HCT116 (cell line): ENCODE measurements at regions not wholly inside any gene's neighbourhood (a gene's known extent, or its start where the extent isn't known, plus 50 kb on each side); places are given as distances from the start of the nearest gene placed in this dataset.

Source experiments
- ATAC-seq: fragments of 200-7000 bp; cut with Tn5 transposase; 2 replicates; pipeline ENCODE4 v1.9.1; 2020; ENCODE audit warnings: mild to moderate bottlenecking, moderate library complexity
- BruUV-seq: library from RNA; stranded (reverse); fragments of 400-500 nt; replicated peaks from 2 replicates; lab custom pipeline; 2021; lab: Mats Ljungman, UMichigan
- CTCF ChIA-PET: fragments of 300-600 bp; sonication (Branson Sonifier 250); formaldehyde crosslinking; loops from one replicate; lab custom pipeline; 2021; ENCODE audit warnings: antibody characterized with exemption; lab: Charles Lee
- POLR2A ChIA-PET: fragments of 300-600, 350-600 bp; sonication (Branson Sonifier 250); formaldehyde crosslinking; loops from one replicate; lab custom pipeline; 2021; ENCODE audit warnings: antibody characterized with exemption; lab: Charles Lee
- RAD21 ChIA-PET, 2 experiments: fragments of 300-600 bp; sonication (Branson Sonifier 250); formaldehyde crosslinking; loops; one replicate each; lab custom pipeline; 2023; ENCODE audit warnings: low total read pairs in 2 of 2; ENCODE audit not compliant: uncharacterized antibody in 2 of 2, unreplicated experiment in 2 of 2, low non-redundant PET in 1 of 2; lab: Charles Lee
- DNase-seq: peaks from one replicate; pipeline ENCODE4 v3.0.0-alpha.2; 2010; ENCODE audit warnings: low read depth, low spot score
- H2AFZ ChIP-seq: fragments of 200-600 bp; shearing (Covaris generic), sonication (generic); 2 replicates; pipeline ENCODE4 v1.6.1; 2017; ENCODE audit warnings: low read depth, mixed run types, mixed read lengths, antibody characterized with exemption, low read length; ENCODE audit not compliant: poor library complexity, severe bottlenecking
- H3K27ac ChIP-seq: 2 replicates; pipeline ENCODE4 v1.5.1; 2012; ENCODE audit warnings: low read depth, low read length
- H3K27me3 ChIP-seq: fragments of 200-600 bp; sonication (generic); 2 replicates; pipeline ENCODE4 v1.6.1; 2016; ENCODE audit warnings: mixed run types, low read length, mixed read lengths; ENCODE audit not compliant: insufficient read depth
- H3K36me3 ChIP-seq, 2 experiments: fragments of 200-500 bp in 1 of 2; fragments of 200-600 bp in 1 of 2; sonication (Bioruptor generic) in 1 of 2; sonication (generic) in 1 of 2; 2 replicates each; pipeline versions ENCODE4 v1.5.1 to v1.6.1; 2014 to 2016; ENCODE audit warnings: low read length in 2 of 2, inconsistent platforms in 1 of 2, mixed read lengths in 1 of 2, mixed run types in 1 of 2; ENCODE audit not compliant: insufficient read depth in 2 of 2, control insufficient read depth in 1 of 2
- H3K4me1 ChIP-seq, 2 experiments: fragments of 200-600 bp in 1 of 2; sonication (generic) in 1 of 2; 2 replicates each; pipeline versions ENCODE4 v1.5.1 to v1.6.1; 2012 to 2017; ENCODE audit warnings: low read length in 2 of 2, inconsistent platforms in 1 of 2, mild to moderate bottlenecking in 1 of 2, mixed read lengths in 1 of 2, mixed run types in 1 of 2, moderate library complexity in 1 of 2; ENCODE audit not compliant: insufficient read depth in 2 of 2, control insufficient read depth in 1 of 2
- H3K4me2 ChIP-seq: fragments of 200-600 bp; sonication (generic); 2 replicates; pipeline ENCODE4 v1.6.1; 2017; ENCODE audit warnings: mixed run types, low read length, mixed read lengths
- H3K4me3 ChIP-seq, 2 experiments: fragments of 200-600 bp in 1 of 2; sonication (generic) in 1 of 2; replicated peaks in 1 of 2; 2 replicates each; pipeline ENCODE4 v1.5.1; 2011 to 2016; ENCODE audit warnings: low read length in 2 of 2, control low read depth in 1 of 2, low read depth in 1 of 2, mild to moderate bottlenecking in 1 of 2, mixed read lengths in 1 of 2, mixed run types in 1 of 2
- H3K79me2 ChIP-seq: fragments of 200-600 bp; sonication (generic); 2 replicates; pipeline ENCODE4 v1.6.1; 2017; ENCODE audit warnings: mild to moderate bottlenecking, mixed run types, low read length, moderate library complexity, mixed read lengths; ENCODE audit not compliant: insufficient read depth
- H3K9ac ChIP-seq: fragments of 200-600 bp; sonication (generic); 2 replicates; pipeline ENCODE4 v1.6.1; 2016; ENCODE audit warnings: low read length, mixed read lengths
- H3K9me2 ChIP-seq: fragments of 200-600 bp; sonication (generic), shearing (Covaris generic); 2 replicates; pipeline ENCODE4 v1.6.1; 2017; ENCODE audit warnings: mixed run types, mild to moderate bottlenecking, moderate library complexity; ENCODE audit not compliant: insufficient read depth
- H3K9me3 ChIP-seq, 2 experiments: fragments of 200-500 bp in 1 of 2; fragments of 200-600 bp in 1 of 2; sonication (Bioruptor generic) in 1 of 2; sonication (generic) in 1 of 2; 2 replicates each; pipeline ENCODE4 v1.6.1; 2014 to 2017; ENCODE audit warnings: low read length in 2 of 2, mixed read lengths in 2 of 2, inconsistent platforms in 1 of 2, low read depth in 1 of 2, mild to moderate bottlenecking in 1 of 2, mixed run types in 1 of 2, moderate library complexity in 1 of 2; ENCODE audit not compliant: control insufficient read depth in 1 of 2, insufficient read depth in 1 of 2
- H4K20me1 ChIP-seq: fragments of 200-600 bp; sonication (generic), shearing (Covaris generic); 2 replicates; pipeline ENCODE4 v1.6.1; 2017; ENCODE audit warnings: mixed run types, mild to moderate bottlenecking, moderate library complexity; ENCODE audit not compliant: insufficient read depth
- ATF3 ChIP-seq: IDR thresholded peaks from 2 replicates; pipeline ENCODE4 v1.6.1; 2012
- CBX3 ChIP-seq: IDR thresholded peaks from 2 replicates; pipeline ENCODE4 v1.6.1; 2012; ENCODE audit warnings: low read depth
- CEBPB ChIP-seq: IDR thresholded peaks from 2 replicates; pipeline ENCODE4 v1.6.1; 2012; ENCODE audit warnings: low read depth
- EGR1 ChIP-seq: IDR thresholded peaks from 2 replicates; pipeline ENCODE4 v1.6.1; 2012; ENCODE audit warnings: low read depth
- ELF1 ChIP-seq: IDR thresholded peaks from 2 replicates; pipeline ENCODE4 v1.6.1; 2012; ENCODE audit warnings: low read depth, borderline replicate concordance
- EZH2 ChIP-seq: fragments of 200-600 bp; sonication (generic); IDR thresholded peaks from 2 replicates; pipeline ENCODE4 v1.6.1; 2017; ENCODE audit warnings: antibody characterized with exemption, mixed run types
- EZH2phosphoT487 ChIP-seq: fragments of 200-600 bp; IDR thresholded peaks from 2 replicates; pipeline ENCODE4 v1.6.1; 2018; ENCODE audit warnings: antibody characterized with exemption, borderline replicate concordance
- FOSL1 ChIP-seq: IDR thresholded peaks from 2 replicates; pipeline ENCODE4 v1.6.1; 2012; ENCODE audit warnings: low read depth
- JUND ChIP-seq: IDR thresholded peaks from 2 replicates; pipeline ENCODE4 v1.6.1; 2012
- POLR2A ChIP-seq: IDR thresholded peaks from 2 replicates; pipeline ENCODE4 v1.7.0; 2011; ENCODE audit warnings: borderline replicate concordance; ENCODE audit not compliant: insufficient read depth, insufficient read length; ENCODE audit errors: extremely low read depth
- POLR2AphosphoS5 ChIP-seq: IDR thresholded peaks from 2 replicates; pipeline ENCODE4 v1.6.1; 2011; ENCODE audit warnings: mild to moderate bottlenecking, low read depth, low read length, moderate library complexity
- RAD21 ChIP-seq: IDR thresholded peaks from 2 replicates; pipeline ENCODE4 v1.6.1; 2012; ENCODE audit warnings: low read depth, mild to moderate bottlenecking
- SIN3A ChIP-seq: IDR thresholded peaks from 2 replicates; pipeline ENCODE4 v1.6.1; 2012; ENCODE audit warnings: low read depth
- SRF ChIP-seq: IDR thresholded peaks from 2 replicates; pipeline ENCODE4 v1.6.1; 2012; ENCODE audit warnings: low read depth
- YY1 ChIP-seq: IDR thresholded peaks from 2 replicates; pipeline ENCODE4 v1.6.1; 2011; ENCODE audit warnings: low read length, low read depth, moderate library complexity, mild to moderate bottlenecking; ENCODE audit not compliant: insufficient replicate concordance; ENCODE audit errors: extremely low read depth
- ZFX ChIP-seq: fragments of 450-650 bp; IDR thresholded peaks from 2 replicates; pipeline ENCODE4 v1.6.1; 2017
- intact Hi-C: fragments of 100-400 bp; cut with micrococcal nuclease; formaldehyde crosslinking; loops from 2 replicates; pipeline ENCODE4 v1.10.0; 2022
- TF ChIP-seq, protein P1 (sequence below): IDR thresholded peaks from 2 replicates; pipeline ENCODE4 v1.6.1; 2012; ENCODE audit warnings: low read depth
- TF ChIP-seq, protein P2 (sequence below): IDR thresholded peaks from 2 replicates; pipeline ENCODE4 v1.6.1; 2012
- TF ChIP-seq, protein P3 (sequence below), 3 experiments: fragments of 200-600 bp in 1 of 3; sonication (generic) in 1 of 3; IDR thresholded peaks in 2 of 3; conservative IDR thresholded peaks in 1 of 3; 2 replicates each; pipeline ENCODE4 v1.5.1; 2012 to 2017; ENCODE audit warnings: low read depth in 2 of 3, low read length in 2 of 3, antibody characterized with exemption in 1 of 3, borderline replicate concordance in 1 of 3, control low read depth in 1 of 3, mild to moderate bottlenecking in 1 of 3, mixed read lengths in 1 of 3, mixed run types in 1 of 3, moderate library complexity in 1 of 3; ENCODE audit not compliant: insufficient read depth in 1 of 3

DNA sequence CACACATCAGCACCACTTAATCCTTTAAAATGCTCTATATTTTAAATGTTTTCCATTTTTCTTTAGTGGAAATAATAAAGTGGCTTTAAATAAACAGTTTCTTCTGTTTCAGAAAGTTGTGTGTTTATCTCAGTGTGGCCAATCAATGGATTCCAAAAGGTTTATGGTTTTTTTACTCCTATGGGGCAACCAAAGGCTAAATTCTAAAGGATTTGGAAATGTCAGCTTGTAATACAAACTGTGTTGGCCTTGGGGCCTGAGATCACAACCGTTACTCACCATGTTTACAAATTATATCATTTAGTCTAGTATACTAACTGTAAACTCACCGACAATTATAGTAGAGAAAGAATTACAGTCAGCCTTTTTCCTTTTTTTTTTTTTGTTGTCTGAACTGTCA is 827.2 kb downstream of the EPHA4 start:
- ChIA-PET RAD21 (no interaction called here), CTCF (no interaction called here), POLR2A (no interaction called here)
- H3K9me2 ChIP-seq = no peaks in the 10 kb centered on the region
- H3K9ac ChIP-seq = no peak overlapping the region
- H3K79me2 ChIP-seq = no peaks in the 10 kb centered on the region
- ATAC-seq (no peak), DNase-seq (no peak)
- H3K9me3 ChIP-seq = no peaks in the 10 kb centered on the region
- H3K27me3 ChIP-seq = no peaks in the 10 kb centered on the region
- no peaks in the 10 kb centered on the region for H3K4me1 ChIP-seq
- H3K36me3 ChIP-seq = no peaks in the 10 kb centered on the region
- no TSS peak for BruUV-seq
- TF ChIP-seq, protein P1, sequence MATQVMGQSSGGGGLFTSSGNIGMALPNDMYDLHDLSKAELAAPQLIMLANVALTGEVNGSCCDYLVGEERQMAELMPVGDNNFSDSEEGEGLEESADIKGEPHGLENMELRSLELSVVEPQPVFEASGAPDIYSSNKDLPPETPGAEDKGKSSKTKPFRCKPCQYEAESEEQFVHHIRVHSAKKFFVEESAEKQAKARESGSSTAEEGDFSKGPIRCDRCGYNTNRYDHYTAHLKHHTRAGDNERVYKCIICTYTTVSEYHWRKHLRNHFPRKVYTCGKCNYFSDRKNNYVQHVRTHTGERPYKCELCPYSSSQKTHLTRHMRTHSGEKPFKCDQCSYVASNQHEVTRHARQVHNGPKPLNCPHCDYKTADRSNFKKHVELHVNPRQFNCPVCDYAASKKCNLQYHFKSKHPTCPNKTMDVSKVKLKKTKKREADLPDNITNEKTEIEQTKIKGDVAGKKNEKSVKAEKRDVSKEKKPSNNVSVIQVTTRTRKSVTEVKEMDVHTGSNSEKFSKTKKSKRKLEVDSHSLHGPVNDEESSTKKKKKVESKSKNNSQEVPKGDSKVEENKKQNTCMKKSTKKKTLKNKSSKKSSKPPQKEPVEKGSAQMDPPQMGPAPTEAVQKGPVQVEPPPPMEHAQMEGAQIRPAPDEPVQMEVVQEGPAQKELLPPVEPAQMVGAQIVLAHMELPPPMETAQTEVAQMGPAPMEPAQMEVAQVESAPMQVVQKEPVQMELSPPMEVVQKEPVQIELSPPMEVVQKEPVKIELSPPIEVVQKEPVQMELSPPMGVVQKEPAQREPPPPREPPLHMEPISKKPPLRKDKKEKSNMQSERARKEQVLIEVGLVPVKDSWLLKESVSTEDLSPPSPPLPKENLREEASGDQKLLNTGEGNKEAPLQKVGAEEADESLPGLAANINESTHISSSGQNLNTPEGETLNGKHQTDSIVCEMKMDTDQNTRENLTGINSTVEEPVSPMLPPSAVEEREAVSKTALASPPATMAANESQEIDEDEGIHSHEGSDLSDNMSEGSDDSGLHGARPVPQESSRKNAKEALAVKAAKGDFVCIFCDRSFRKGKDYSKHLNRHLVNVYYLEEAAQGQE = no peak
- TF ChIP-seq ATF3 = no peak
- no peak for TF ChIP-seq EZH2
- no peak for TF ChIP-seq JUND
- TF ChIP-seq, protein P2, sequence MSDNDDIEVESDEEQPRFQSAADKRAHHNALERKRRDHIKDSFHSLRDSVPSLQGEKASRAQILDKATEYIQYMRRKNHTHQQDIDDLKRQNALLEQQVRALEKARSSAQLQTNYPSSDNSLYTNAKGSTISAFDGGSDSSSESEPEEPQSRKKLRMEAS = no peak
- TF ChIP-seq POLR2A = no peak
- TF ChIP-seq CEBPB = no peak
- no peak for TF ChIP-seq ELF1
- no peak for TF ChIP-seq CBX3
- TF ChIP-seq SIN3A = no peak
- TF ChIP-seq SRF = no peak
- TF ChIP-seq YY1 = no peak
- TF ChIP-seq POLR2AphosphoS5 = no peak
- TF ChIP-seq FOSL1 = no peak
- TF ChIP-seq EGR1 = no peak
- TF ChIP-seq ZFX = no peak
- TF ChIP-seq, protein P3, sequence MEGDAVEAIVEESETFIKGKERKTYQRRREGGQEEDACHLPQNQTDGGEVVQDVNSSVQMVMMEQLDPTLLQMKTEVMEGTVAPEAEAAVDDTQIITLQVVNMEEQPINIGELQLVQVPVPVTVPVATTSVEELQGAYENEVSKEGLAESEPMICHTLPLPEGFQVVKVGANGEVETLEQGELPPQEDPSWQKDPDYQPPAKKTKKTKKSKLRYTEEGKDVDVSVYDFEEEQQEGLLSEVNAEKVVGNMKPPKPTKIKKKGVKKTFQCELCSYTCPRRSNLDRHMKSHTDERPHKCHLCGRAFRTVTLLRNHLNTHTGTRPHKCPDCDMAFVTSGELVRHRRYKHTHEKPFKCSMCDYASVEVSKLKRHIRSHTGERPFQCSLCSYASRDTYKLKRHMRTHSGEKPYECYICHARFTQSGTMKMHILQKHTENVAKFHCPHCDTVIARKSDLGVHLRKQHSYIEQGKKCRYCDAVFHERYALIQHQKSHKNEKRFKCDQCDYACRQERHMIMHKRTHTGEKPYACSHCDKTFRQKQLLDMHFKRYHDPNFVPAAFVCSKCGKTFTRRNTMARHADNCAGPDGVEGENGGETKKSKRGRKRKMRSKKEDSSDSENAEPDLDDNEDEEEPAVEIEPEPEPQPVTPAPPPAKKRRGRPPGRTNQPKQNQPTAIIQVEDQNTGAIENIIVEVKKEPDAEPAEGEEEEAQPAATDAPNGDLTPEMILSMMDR (IDR thresholded peaks at IDR 0.05 in 2 of 3, conservative IDR thresholded peaks at IDR 0.05 in 1 of 3; ENCODE audit: borderline replicate concordance in 1 of 3, insufficient read depth in 1 of 3, low read depth in 2 of 3, low read length in 2 of 3) = no peak
- no peak for TF ChIP-seq RAD21
- no peak for TF ChIP-seq EZH2phosphoT487
- H3K4me2 ChIP-seq = no peak overlapping the region
- intact Hi-C loops = no loop called here
- no peak overlapping the region for H3K27ac ChIP-seq
- no peak overlapping the region for H3K4me3 ChIP-seq
- no peak overlapping the region for H2AFZ ChIP-seq
- H4K20me1 ChIP-seq = no peaks in the 10 kb centered on the region; the same call in 1 of the 2 replicates
